ENCODE measurements at regions not wholly inside any gene's neighbourhood (a gene's known extent, or its start where the extent isn't known, plus 50 kb on each side); places are given as distances from the start of the nearest gene placed in this dataset.

DNA sequence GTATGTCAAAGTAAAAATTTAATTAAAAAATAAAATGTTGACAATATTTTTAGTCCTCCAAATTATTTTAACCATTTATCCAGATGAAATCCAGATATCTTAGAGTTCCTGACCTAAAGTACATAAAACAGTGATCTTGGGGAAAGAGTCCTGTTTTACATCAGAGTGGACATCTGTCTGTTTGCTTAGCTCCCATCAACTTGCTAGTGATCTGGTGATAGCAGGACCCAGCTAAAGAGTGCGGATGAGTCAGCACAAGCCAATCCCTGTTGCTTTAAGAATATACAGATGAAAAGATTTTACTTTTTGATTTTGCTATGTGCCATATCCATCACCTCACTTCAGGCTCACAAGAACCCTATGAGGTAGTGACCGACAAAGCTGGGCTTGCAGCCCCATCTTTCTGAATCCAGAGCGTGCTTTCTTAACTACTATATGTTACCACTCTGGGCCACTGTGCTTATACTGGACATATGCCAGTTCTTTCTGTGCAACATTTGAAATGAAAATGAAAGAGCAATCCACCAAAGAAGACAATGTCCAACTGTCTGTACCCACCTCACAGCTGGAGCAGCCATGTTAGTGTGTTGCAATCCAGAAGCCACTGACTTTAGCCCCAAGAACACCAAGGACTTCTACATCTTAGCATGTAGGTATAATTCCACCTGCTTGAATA lies 167.6 kb upstream of the SESN3 start:
- no peak overlapping the region for H2AFZ ChIP-seq (ENCODE audit: low read depth)
- no peak overlapping the region for H3K4me2 ChIP-seq
- TF ChIP-seq, protein P1, sequence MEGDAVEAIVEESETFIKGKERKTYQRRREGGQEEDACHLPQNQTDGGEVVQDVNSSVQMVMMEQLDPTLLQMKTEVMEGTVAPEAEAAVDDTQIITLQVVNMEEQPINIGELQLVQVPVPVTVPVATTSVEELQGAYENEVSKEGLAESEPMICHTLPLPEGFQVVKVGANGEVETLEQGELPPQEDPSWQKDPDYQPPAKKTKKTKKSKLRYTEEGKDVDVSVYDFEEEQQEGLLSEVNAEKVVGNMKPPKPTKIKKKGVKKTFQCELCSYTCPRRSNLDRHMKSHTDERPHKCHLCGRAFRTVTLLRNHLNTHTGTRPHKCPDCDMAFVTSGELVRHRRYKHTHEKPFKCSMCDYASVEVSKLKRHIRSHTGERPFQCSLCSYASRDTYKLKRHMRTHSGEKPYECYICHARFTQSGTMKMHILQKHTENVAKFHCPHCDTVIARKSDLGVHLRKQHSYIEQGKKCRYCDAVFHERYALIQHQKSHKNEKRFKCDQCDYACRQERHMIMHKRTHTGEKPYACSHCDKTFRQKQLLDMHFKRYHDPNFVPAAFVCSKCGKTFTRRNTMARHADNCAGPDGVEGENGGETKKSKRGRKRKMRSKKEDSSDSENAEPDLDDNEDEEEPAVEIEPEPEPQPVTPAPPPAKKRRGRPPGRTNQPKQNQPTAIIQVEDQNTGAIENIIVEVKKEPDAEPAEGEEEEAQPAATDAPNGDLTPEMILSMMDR (conservative IDR thresholded peaks at IDR 0.05; ENCODE audit: low read depth, low read length) = no peak

DNA sequence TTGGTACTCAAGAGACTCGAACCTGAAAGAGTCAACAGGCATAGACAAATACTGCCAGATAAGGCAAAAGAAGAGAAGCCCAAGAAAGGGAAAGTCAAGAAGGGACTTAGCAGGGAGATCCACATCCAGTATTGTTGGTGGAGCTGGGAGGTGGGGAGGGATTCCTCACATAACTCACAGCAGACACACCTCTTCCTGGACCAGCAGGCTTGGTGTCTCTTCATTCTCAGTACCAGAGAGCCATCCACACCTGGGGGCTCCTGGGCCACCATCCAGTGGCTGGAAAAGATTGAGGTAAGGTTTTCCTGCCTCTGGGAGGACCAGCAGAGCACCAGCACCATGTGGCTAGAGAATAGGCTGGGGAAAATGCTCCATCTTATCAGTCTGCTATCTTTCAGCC lies 161.6 kb upstream of the SESN3 start:
- Histone ChIP-seq H4K20me1 (ENCODE audit: insufficient read depth) (no peaks in the 10 kb centered on the region), H3K4me2 (no peak overlapping the region), H2AFZ (ENCODE audit: low read depth) (no peak overlapping the region), H3K4me1 (ENCODE audit: low read depth, poor library complexity, severe bottlenecking) (no peaks in the 10 kb centered on the region), H3K36me3 (ENCODE audit: insufficient read depth) (no peaks in the 10 kb centered on the region), H3K9ac (no peak overlapping the region), H3K79me2 (ENCODE audit: insufficient read depth, low read depth) (no peaks in the 10 kb centered on the region), H3K27ac (no peak overlapping the region), H3K4me3 (IDR thresholded peaks at IDR 0.05; ENCODE audit: insufficient read depth, low read depth, low read length) (no peak overlapping the region), H3K27me3 (ENCODE audit: insufficient read depth, low read depth) (no peaks in the 10 kb centered on the region)
- TF ChIP-seq, protein P1 (conservative IDR thresholded peaks at IDR 0.05; ENCODE audit: low read depth, low read length) = no peak

More for the DNA sequence above, 167.6 kb upstream of the SESN3 start:
- no peaks in the 10 kb centered on the region for H3K27me3 ChIP-seq (ENCODE audit: insufficient read depth, low read depth)
- H3K9ac ChIP-seq = no peak overlapping the region
- no peak overlapping the region for H3K27ac ChIP-seq
- H4K20me1 ChIP-seq (ENCODE audit: insufficient read depth) = no peaks in the 10 kb centered on the region
- no peaks in the 10 kb centered on the region for H3K36me3 ChIP-seq (ENCODE audit: insufficient read depth)
- no peaks in the 10 kb centered on the region for H3K4me1 ChIP-seq (ENCODE audit: low read depth, poor library complexity, severe bottlenecking)
- H3K79me2 ChIP-seq (ENCODE audit: insufficient read depth, low read depth) = no peaks in the 10 kb centered on the region
- H3K4me3 ChIP-seq (IDR thresholded peaks at IDR 0.05; ENCODE audit: insufficient read depth, low read depth, low read length) = no peak overlapping the region

DNA sequence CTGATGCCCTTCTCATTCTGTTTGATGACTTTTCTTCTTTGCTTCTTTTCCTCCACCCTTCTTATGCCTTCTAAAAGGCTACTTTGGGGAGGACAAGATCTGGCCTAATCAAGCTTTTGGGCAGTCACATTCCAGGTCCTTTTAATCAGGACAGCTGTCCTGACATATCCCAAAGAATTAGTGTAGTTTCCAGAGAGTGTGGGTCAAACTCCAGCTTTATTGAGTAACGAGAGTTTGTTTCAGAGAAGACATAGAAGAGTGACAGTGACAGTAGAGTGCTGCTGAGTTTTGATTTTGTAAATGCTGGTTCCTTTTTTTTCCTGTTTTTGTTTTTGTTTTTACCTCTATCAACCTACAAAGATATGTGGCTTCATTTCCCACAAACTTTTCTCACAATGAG lies 158.4 kb upstream of the SESN3 start:
- Histone ChIP-seq H4K20me1 (ENCODE audit: insufficient read depth) (no peaks in the 10 kb centered on the region), H3K79me2 (ENCODE audit: insufficient read depth, low read depth) (no peaks in the 10 kb centered on the region), H3K27me3 (ENCODE audit: insufficient read depth, low read depth) (no peaks in the 10 kb centered on the region), H3K4me1 (ENCODE audit: low read depth, poor library complexity, severe bottlenecking) (no peaks in the 10 kb centered on the region), H3K36me3 (ENCODE audit: insufficient read depth) (no peaks in the 10 kb centered on the region), H2AFZ (ENCODE audit: low read depth) (no peak overlapping the region), H3K9ac (no peak overlapping the region), H3K4me3 (IDR thresholded peaks at IDR 0.05; ENCODE audit: insufficient read depth, low read depth, low read length) (no peak overlapping the region), H3K4me2 (no peak overlapping the region), H3K27ac (no peak overlapping the region)
- TF ChIP-seq, protein P1 (conservative IDR thresholded peaks at IDR 0.05; ENCODE audit: low read depth, low read length) = no peak

DNA sequence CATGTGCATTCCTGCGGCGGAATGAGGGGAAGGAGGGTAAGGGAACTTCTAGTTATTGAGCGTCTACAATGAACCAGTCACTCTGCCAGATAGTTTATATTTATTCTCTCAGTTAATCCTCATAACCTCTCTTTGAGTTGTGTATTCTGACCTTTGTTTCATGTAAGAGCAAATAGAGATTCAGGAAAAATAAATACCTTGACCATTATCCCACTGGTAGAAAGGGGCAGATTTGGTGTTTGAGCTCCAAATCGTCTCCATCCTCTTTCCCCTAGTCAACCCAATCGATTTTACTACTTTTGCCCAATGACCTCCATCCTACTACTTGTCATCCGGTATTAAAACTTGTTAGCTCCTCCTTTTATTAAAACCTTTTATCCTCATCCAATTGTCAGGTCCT lies 157.1 kb upstream of the SESN3 start:
- Histone ChIP-seq H3K9ac (no peak overlapping the region), H3K4me3 (IDR thresholded peaks at IDR 0.05; ENCODE audit: insufficient read depth, low read depth, low read length) (no peak overlapping the region), H3K4me2 (no peak overlapping the region), H3K27ac (no peak overlapping the region), H3K27me3 (ENCODE audit: insufficient read depth, low read depth) (no peaks in the 10 kb centered on the region), H3K36me3 (ENCODE audit: insufficient read depth) (no peaks in the 10 kb centered on the region), H2AFZ (ENCODE audit: low read depth) (no peak overlapping the region), H3K79me2 (ENCODE audit: insufficient read depth, low read depth) (no peaks in the 10 kb centered on the region), H3K4me1 (ENCODE audit: low read depth, poor library complexity, severe bottlenecking) (no peaks in the 10 kb centered on the region), H4K20me1 (ENCODE audit: insufficient read depth) (no peaks in the 10 kb centered on the region)
- TF ChIP-seq, protein P1 (conservative IDR thresholded peaks at IDR 0.05; ENCODE audit: low read depth, low read length) = no peak
